HG03432 (cell line): ENCODE measurements at regions not wholly inside any gene's neighbourhood (a gene's known extent, or its start where the extent isn't known, plus 50 kb on each side); places are given as distances from the start of the nearest gene placed in this dataset.

Experiments used
- ATAC-seq: cut with Tn5 transposase; IDR thresholded peaks from one replicate; pipeline ENCODE4 v1.9.1; 2021; ENCODE audit warnings: mild to moderate bottlenecking, moderate library complexity; ENCODE audit not compliant: unreplicated experiment

DNA sequence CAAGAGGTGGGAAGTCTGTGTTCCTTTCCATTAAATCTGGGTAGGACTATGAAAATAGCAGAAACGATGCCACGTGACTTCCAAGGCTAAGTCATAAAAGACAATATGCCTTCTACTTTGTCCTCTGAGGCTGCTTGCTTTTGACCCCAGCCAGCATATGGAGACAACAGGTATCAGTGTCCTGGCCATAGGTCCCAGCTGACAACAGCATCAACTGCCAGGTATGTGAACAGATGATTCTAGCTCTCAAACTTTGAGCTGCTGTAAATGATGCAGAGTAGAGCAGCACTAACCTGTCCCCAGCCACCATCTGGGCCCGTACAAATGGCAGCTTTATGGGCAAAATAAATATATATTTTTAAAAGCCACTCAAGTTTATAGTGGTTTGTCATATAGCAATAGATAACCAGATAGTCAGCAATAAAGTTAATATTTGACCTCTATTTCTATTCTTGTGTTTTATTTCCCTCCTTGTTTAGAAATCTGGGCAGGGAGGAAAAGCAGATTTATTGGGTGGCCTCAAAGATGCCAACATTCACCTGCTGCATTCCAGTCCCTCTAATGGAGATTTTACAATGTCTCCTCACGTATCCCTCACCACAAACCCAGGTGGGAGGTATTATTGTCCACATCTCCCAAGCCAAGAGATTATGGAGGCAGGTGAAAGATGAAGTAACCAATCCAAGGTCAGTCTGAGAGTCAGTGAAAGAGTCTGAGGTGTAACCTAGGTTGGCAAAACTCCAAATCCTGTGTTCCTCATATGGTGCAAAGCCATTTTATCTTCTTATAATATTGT lies 209.6 kb upstream of the LARGE1 start:
- ATAC-seq: no peak

- ATAC-seq: no peak
Observed at GRCh38 chr22:34135749-34136148, 215.5 kb upstream of the LARGE1 start.

- no peak for ATAC-seq
Observed at GRCh38 chr22:34150023-34150422, 229.7 kb upstream of the LARGE1 start.

- ATAC-seq: no peak
Observed at GRCh38 chr22:34159491-34159890, 239.2 kb upstream of the LARGE1 start.

DNA sequence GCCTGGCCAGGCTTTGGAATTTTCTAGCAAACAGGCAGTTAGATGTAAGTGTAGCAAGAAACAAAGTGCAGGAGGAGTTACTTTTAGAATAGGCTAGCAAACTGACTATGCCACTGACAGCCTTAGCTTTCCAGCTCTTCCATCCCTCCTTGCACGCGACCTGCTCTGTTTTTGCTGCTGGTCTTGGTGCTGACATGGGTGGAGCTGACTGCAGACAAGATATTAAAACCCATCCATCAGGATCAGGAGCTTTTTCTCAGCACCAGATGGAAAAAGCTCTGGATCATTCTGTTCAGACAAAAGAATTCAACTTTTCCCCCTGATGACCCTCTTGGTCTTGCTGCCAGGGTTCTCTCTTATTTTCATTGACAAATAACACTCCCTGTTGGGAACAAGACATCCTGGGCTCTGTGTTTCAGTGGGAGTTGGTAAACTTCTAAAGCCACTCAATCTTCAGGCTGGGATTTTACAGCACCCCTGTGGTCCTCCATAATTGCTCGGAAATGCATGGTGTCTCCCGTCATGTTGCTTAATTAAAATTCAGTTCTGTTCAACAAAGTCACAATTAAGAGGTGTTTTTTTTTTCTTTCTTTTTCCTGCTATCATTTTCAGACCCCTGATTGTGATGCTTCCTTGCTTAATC lies 240.0 kb upstream of the LARGE1 start:
- no peak for ATAC-seq

GRCh38 chr22:34161431-34162123 lies 241.3 kb upstream of the LARGE1 start:
- no peak for ATAC-seq

DNA sequence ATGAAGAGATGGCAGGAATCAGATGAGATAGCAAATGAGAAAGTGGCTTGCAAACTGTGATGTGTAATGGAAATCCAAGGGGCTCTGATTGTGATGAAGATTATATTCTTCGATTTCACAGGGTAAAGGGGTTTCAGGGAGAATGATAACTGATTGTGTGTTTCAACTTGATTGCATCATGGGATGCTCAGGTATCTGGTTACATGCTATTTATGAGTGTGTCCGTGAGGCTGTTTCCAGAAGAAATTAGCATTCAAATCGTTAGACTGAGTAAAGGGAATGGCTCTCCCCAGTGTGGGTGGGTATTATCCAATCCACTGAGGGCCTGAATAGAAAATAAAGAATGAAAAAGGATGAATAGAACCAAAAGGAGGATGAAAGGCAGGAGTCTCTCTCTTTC lies 278.7 kb upstream of the LARGE1 start:
- ATAC-seq: no peak

DNA sequence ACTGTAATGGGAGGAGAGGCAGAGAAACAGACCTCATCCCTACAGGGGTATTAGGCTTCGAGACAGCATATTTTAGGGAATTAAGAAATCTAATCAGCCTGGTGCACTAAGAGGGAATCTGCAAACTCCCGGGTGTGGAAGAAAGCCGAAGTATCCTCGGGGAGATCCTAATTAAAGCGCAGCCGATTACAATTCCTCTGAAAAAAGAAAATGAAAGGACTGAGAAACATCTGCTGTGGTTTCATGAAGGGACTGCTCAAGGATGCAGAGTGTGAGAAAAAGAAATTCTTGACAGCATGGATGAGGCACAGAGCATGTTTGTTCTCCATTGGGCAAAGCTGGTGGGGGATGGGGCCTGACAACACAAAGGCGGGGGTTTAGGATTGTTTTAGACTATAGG lies 290.0 kb upstream of the LARGE1 start:
- no peak for ATAC-seq

DNA sequence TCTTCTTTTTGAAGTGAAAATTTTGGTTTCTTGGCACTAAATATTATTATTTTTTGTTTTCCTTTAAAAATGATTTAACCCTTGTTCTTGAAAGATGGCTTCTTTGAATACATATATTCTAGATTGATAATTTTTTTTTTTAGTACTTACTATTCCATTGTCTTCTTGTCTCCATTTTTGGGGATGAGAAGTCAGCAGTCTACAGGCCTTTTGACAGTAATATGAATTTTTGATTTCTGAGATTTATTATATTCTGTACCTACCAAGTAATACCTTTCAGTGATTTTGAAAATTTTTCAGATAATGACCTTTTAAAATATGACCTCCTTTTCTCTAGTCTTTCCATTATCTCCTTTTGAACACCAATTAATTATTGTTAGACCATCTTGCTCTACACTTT lies 294.1 kb upstream of the LARGE1 start:
- no peak for ATAC-seq

DNA sequence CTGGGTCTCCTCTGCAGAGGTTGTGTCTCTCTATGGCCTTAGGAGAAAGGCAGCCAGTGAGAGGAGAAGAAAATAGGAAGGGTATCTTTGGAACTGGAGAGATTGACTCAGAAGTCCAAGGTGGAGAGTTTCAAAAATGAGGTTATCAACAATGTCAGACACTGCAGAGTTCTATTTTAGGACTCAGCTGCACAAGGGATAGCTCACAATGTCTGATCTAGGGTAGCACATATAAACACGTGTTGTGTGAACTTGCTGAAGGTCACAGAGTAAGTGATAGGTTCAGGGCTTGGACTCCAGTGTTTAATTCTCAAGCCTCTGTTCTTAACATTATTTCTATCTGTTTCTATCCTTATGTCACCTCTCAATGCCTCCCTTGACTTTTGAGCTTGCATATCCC lies 305.0 kb upstream of the LARGE1 start:
- no peak for ATAC-seq

GRCh38 chr22:34236527-34236926 lies 316.3 kb upstream of the LARGE1 start:
- no peak for ATAC-seq

DNA sequence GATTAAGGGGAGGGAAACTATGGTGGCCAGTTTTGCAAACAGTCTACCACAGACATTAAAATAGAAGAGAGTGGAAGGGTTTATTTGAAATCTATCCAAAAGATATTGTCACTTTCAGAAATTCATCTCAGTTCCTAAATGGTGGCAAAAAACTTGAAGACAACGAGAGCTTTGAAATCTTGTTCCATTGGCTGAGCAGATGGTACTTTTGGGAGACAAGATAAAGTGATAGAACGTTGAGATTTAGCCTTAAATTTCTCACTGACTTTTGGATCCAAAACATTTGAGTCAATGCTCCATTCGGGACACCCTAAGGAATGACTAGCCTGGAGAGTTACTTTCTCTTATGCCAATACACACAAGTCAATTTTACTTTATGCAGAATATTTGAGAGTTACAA lies 319.1 kb upstream of the LARGE1 start:
- ATAC-seq: no peak

GRCh38 chr22:34243023-34243422 lies 322.7 kb upstream of the LARGE1 start:
- ATAC-seq: no peak

DNA sequence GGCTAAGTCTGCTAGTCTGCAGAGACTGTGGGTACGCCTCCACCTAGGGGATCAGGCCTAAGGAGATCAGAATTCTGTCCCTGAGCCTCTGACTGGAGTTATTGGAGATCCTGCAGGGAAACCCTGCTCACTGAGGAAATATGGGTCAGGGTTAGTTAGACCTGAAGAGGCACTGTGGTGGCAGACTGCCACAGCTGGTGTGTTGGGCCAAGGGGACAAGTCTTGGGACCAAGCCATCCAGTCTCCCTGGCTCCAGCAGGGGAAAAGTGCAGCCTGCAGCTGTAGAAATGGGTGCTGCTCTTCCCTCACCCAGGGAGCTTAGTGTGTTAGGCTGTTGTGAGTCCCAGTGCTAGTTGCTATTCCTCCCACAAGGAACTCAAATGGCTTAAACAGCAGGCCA lies 334.8 kb upstream of the LARGE1 start:
- ATAC-seq: no peak

GRCh38 chr22:34278121-34278520 lies 357.8 kb upstream of the LARGE1 start:
- no peak for ATAC-seq

GRCh38 chr22:34281738-34282137 lies 361.5 kb upstream of the LARGE1 start:
- ATAC-seq: no peak

DNA sequence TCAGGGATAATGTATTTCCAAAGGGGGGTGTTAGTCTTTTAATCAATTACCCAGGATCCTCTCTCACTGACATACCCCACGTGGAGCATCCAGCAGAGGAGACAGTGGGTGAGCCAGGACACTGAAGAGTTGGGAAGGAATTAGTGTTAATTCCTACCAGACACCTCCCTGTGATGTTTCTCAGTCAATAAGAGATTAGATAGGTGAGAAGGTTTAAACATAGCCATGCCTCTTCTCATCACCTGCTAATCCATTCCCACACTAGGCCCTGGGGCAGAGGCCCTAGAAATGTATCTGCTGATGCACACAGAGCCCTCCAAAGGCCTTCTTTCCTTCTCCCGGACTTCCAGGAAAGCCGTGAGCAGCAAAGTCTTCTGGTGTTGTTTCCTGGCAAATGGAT lies 363.6 kb upstream of the LARGE1 start:
- ATAC-seq: no peak

DNA sequence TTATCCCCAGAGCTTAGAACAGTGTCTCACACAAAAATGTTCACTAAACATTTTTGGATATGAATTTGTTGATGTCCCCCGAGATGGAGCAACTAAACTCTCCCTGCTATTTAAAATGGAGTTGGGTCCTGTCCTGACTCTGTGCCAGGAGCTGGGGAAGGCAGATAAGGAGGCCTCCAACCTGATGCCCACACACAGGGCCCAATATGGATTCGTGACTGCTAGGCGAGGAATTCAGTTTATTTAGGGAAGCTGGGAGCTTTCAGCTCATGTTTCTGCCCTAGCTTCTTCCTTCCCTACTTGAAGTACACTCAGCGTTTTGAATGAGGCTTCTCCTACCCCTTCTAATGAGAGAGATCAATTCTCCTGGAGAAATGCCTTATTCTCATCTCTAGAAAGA lies 373.0 kb upstream of the LARGE1 start:
- ATAC-seq: no peak

- no peak for ATAC-seq
Observed at GRCh38 chr22:34294476-34294875, 374.2 kb upstream of the LARGE1 start.

DNA sequence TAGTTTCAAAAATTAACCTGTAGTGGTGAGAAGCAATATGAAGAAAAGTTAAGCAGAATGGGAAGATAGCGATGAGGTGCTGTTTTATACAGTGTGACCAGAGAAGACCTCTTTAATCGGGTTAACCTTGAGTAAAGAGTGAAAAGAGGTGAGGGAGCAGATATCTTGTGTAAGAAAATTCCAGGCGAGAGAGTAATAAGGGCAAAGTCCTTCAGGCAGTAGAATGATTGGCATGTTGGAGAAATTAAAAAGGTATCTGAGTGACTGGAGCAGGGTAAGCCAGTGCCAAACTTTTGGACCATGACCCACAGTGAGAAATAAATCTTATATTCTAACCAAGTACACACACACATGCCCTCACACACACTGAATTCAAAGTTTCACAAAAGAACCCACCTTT lies 374.7 kb upstream of the LARGE1 start:
- no peak for ATAC-seq

DNA sequence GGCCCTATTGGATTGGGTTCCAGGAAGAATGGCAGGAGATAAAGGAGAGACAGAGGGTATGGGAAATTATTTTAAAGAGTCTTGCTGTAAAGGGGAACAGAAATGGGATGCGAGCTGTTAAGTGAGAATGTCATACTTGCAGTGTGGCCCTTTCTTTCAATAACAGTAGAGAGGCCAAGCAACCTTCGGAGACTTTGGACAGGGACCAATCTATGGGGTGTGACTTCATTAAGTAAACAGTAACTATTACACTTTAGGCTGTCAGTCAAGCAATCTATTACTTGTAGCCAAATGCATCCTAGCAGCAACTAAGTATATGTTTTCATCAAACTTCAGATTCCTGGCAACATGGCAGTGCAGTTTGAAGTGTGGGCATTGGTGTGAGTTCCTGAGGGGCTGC lies 376.2 kb upstream of the LARGE1 start:
- ATAC-seq: no peak

DNA sequence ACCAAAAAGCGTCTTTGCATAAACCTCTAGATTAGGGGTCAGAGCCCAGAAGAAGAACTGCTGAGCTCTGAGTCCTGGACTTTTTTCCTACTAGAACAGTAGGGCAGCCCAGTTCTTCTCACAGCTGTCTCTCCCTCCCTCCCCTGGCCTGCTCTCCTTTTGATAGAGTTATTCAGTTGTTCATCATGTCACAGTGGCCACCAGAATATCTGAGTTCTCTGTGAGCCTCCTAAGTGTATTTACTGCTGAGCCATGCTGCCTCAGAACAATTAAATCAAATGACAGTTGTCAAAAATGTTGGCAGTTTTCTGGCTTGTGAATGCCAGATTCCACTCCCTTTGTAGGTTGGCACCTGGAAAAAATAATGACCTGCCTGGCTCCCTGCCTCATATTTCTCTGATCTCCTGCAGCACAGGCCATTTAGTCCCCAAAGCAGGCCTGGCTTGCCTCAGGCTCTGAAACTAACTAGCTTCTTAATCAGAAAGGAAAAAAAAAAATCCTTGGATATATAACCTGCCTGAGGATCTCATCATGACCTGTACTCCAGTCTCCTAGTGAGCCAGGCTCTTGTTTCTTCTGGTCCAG lies 377.4 kb upstream of the LARGE1 start:
- no peak for ATAC-seq
